HG03064 (cell line): ENCODE measurements at regions not wholly inside any gene's neighbourhood (a gene's known extent, or its start where the extent isn't known, plus 50 kb on each side); places are given as distances from the start of the nearest gene placed in this dataset.
"Not testable (repeated sequence)": the region's sequence is repeated elsewhere in the genome, so short reads cannot be mapped to it uniquely, and the experiment has no call there.

Experiments used
- ATAC-seq: cut with Tn5 transposase; IDR thresholded peaks from one replicate; pipeline ENCODE4 v1.9.1; 2021; ENCODE audit warnings: low read depth; ENCODE audit not compliant: unreplicated experiment

DNA sequence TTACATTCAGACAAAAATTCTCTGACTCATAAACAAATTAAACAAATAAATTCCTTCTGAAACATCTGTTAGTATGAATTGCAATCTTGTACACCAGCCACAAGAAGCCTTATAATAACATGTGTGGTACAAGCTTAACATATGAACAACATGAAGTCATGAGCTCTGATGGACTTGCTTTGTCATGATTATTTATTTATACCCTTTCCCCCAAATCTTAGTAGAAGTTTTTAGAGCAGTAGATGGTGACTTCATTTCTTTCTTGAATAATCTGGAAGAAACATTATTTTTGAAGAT is 633.4 kb downstream of the EPHA3 start:
- ATAC-seq = no peak

DNA sequence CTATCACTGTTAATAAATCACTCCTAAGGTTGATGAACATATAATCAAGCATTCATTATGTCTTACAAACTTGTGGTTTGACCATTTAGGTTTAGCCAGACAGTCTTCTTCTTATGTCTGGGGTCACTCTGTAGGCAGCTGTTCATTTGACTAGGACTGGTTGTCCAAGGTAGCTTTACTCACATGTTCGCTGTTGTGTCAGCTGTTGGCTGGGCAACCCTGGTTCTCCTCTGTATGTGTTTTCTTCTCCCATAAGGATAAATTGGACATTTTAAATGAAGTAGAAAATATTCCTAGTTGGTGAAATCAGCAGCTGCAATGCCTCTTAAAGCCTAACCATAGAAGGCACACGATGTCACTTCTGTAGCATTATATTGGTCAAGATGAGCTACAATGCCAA is 635.1 kb downstream of the EPHA3 start:
- ATAC-seq = no peak

DNA sequence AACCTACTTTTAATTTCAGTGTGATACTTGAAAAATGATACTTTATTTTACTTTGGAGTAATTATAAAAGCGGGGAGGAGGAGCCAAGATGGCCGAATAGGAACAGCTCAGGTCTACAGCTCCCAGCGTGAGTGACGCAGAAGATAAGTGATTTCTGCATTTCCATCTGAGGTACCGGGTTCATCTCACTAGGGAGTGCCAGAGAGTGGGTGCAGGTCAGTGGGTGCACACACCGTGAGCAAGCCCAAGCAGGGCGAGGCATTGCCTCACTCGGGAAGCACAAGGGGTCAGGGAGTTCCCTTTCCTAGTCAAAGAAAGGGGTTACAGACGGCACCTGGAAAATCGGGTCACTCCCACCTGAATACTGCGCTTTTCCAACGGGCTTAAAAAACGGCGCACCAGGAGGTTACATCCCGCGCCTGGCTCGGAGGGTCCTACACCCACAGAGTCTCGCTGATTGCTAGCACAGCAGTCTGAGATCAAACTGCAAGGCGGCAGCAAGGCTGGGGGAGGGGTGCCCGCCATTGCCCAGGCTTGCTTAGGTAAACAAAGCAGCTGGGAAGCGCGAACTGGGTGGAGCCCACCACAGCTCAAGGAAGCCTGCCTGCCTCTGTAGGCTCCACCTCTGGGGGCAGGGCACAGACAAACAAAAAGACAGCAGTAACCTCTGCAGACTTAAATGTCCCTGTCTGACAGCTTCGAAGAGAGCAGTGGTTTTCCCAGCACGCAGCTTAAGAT is 640.3 kb downstream of the EPHA3 start:
- ATAC-seq = not testable (repeated sequence)

DNA sequence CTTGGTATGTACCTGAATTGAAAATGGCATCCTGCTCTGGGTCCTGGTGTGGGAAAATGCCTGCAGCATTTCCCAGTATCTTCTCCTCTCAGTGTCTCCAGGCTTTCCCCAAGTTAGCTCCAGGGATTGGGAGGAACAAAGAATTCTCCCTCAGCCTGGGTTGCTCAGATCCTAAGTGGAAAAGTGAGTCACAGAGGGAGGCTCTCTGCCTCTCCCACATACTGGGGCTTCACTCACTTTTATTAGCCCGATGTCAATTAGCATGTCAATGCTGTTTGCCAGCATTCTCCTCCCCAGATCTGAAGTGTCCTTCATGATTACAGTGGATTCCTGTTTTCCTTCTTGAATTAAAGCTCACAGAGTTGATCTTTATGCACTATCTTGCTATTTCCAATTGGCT is 655.0 kb downstream of the EPHA3 start:
- no peak for ATAC-seq

DNA sequence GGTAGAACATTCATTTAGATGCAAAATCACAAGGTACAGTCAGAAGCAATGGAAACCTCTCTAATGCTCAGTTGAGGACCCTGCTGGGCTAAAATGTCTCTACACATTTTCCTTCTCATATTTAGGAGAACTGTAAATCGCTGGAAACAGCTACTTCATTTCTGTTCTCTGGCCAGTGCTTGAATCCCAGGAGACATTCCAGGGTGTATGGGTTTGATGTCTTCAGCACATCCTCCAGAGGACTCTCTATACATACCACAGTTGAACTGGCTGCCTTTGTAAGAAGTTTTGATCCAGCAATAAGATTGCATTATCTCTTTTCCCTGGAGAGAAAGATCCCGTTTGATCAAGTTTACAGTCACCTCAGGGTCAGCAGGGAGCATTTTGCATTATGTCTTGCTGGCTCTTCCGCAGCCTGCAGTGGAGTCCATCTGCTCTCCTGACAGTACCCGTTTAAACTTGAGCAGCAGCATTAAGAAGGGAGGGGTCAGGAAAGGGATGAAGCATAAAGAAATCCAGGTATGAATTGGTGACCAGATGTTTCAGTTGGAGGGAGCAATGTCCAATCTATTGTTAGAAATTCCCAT is 676.0 kb downstream of the EPHA3 start:
- ATAC-seq = no peak

DNA sequence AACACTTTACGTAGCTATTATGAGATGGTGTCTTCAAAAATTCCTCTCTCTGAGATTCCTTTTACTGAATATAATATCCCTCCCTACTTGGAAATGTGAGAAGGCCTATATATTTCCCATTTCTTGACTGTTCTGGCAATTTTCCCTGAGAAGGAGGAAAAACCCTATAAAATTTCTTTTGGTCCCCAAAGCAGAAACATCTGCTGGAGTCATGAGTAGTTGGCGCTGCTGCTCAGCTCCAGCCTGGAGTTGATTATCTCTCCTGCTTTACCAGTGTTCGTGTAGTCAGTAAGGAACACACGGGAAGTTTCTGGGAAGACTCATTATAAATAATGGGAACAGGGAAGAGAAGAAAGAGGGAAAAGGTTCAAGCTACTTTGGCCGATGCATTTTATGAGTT is 680.1 kb downstream of the EPHA3 start:
- no peak for ATAC-seq

DNA sequence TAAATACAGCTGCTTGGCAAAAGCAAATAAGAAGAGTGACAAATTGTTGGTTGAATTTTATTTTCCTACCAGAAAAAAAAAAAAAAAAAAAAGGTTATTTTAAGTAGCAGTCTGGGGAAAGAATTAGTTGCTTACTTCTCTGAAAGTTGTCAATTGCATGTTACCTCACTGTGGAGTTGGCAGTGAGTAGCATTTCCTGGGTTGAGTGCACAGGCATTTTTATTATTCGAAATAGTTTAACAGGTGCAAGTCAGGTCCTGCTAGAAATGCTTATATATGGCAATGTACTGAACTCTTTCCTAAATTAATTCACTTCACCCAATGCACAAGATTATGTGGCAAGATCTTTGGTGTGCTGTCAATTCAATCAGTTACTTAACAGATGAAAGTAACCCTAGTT is 680.6 kb downstream of the EPHA3 start:
- no peak for ATAC-seq

DNA sequence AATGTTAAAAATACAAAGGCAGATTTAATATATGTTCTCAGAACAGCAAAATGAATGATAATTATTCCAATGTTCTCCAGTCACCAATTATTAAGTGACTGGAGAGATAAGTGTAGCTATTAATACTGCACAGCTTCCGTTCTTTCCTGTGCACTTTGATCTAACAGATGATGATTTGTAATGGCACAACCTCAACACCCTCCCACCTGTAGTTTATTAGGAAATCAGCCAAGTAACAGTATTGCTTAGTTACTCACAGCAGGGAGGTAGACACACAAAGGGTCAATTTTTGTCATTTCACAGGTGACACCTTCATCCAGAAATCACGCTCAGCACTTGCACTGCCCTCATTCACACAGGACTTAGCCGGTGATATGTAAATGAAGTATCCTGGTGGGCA is 688.1 kb downstream of the EPHA3 start:
- no peak for ATAC-seq

DNA sequence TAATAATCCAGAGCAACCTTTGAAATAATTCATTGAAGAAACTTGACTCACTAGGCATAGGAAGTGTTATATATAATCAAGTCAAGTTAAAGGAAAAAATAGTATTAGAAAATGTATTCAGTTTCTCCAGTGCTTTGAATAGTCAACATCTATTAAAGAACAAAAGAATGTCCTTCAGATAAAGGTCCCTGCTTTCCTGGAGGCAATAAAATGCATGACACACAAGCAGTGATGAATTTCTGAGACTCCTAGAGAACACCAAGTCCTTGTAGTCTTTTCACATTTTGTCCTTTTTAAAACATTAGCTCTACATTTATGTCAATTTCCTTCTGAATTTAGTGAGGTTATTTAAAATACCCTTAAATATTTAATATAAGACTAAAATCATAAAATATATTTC is 695.5 kb downstream of the EPHA3 start:
- ATAC-seq = no peak

DNA sequence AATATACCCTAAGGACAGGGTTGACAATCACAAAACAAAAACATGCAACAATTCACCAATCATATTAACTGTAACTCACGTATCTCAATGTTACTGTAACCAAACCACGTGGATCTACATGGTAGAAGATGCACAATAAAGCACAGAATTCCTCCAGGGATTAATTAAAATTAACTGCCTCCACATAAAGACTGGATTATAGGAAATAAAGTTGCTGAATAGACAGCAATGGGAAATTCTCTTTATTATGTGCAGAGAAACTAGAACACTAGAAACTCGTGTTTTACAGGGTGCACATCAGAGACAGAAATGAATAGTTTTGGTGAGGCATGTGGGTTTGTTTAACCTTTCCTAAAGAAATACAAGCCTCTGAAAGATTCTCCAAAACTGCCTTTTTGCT is 696.3 kb downstream of the EPHA3 start:
- no peak for ATAC-seq

DNA sequence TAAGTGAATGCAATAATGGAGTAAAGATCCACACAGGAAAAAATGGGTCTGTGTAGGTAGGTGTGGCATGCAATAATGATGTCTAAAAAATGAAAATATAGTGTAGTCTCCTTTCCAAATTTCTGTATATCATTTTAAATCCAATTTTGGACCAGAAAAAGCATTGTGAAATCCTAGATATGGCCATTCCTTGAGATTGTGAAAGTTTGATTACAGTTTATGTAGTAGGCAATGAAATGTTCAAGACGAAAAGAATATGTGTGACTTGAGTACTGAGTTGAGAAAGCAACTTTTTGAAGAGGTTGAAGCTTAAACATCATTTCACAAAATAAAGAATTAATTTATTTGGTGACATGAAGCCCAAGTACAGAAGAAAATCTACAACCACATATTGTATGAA is 698.7 kb downstream of the EPHA3 start:
- ATAC-seq = no peak

DNA sequence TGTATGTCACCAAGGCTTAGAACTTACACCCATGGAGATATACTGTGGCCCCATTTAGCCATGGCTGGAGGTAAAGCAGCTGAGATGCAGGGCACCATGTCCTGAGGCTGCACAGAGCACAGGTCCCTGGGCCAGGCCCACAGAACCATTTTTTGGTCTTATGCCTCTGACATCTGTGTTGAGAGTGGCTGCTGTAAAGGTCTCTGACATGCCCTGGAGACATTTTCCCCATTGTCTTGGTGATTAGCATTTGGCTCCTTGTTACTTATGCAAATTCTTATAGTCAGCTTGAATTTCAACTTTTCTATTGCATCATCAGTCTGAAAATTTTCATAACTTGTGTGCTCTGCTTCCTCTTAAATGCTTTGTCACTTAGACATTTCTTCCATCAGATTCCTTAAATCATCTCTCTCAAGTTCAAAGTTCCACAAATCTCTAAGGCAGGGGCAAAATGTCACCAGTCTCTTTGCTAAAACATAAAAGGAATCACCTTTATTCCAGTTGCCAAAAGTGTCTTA is 701.3 kb downstream of the EPHA3 start:
- ATAC-seq = no peak

DNA sequence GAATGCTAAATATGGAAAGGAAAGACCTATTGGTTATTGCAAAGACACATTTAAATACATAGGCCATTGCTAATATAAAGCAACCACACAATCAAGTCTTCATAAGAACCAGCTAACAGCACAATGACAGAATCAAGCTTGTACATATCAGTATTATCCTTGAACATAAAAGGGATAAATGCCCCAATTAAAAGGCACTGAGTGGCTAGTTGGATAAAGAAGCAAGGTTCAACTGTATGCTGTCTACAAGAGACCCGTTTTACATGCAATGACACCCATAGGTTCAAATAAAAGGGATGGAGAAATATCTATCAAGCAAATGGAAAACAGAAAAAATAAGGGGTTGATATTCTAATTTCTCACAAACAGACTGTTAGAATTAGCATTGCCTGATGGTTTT is 706.1 kb downstream of the EPHA3 start:
- no peak for ATAC-seq

DNA sequence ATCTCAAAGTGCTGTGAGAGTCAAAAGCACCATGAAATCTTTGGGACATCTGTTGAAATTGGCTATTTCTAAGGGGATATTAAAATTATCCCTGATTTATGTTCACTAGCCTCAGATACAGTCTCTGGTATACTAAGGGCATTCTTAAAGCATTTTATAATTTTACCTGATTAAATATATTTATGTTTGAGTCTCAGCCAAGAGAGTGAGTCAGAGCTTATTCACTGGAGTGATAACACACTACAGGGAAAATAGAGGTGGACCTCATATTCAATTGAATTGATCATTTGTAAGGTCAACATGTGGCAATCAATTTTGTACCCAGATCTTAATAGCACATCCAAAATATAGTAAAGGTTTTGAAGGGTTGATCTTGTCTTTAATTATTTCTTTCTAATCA is 733.6 kb downstream of the EPHA3 start:
- ATAC-seq = no peak

DNA sequence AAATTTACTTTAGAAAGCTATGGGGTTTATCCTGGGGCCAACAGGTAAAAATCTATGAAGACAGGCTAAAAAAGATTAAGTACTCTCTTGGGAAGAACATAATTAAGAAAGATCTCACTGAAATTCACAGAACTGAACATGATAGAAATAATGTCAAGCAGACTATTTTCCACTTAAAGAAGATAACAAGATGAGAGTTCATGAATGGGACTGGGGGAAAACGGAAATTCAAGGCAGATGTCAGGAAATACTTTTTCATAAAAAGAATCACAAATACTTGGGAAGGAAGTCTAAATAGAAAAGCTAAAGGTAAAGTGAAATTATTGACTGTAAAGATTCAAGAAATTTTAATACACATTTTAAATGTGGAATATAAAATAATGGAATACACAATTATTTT is 737.6 kb downstream of the EPHA3 start:
- ATAC-seq = no peak

DNA sequence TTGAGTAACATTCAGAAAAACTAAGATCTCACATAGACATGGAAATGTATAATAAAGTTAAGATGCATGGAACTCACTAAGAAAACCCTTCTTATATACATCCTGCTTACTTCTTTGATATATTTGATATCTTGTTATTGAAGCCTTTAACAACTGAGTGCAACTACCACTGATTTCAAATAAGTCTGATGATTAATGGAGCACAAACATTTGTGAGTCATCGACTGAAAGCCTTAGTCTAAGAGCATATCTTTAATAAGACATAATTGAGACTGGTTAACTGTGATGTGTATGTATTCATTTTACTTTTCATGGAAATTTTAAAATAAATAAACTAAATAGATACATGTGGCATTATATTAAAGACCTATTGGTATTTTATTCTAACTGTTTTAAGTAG is 740.5 kb downstream of the EPHA3 start:
- ATAC-seq = no peak

DNA sequence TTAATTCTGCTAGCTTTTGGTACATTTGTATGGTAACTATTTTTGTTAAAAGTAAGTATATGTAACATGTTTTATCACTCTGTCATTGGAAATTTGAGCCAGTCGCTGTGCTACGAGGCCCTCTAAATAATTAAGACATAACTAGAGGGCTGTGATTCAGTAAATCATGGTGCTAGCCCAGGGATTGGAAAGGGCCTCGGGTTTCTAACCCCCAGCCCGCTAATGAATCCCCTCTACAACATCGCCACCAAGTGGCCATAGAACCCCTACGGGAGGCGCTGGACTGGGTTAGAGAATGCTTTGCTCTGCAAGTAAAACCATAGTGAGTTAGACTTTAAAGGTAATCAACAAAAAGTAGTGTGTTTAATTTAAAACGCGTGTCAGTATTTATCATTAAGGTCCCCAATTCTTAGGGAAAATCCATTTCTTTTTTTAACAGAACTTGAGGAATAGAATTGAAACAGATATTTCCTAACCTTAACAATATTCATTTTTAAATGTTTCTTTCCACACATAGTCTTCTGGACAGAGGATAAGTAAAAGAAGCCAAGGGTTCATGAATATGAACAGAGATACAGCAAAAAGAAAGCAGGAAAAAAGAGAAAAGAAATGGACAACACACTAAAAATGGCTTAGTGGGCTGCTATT is 744.7 kb downstream of the EPHA3 start:
- ATAC-seq = no peak

DNA sequence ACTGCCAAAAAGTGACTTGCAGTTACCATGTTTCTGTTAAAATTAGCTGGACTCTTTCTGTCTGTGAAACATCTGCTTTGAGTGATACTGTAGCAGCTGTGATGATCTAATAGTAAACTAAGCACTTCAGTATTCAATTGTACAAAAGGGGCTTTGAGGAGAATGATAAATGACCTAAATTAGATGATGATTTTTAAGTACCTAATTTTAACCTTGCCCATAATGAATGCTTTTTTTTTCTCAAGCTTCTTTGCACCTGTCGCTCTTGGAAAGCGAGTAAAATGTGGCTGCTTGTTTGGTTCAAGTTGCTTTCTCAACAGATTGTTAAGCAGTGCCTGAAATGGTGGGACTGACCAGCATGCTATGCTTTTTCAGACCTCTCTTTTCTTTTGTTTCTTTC is 752.3 kb downstream of the EPHA3 start:
- no peak for ATAC-seq

DNA sequence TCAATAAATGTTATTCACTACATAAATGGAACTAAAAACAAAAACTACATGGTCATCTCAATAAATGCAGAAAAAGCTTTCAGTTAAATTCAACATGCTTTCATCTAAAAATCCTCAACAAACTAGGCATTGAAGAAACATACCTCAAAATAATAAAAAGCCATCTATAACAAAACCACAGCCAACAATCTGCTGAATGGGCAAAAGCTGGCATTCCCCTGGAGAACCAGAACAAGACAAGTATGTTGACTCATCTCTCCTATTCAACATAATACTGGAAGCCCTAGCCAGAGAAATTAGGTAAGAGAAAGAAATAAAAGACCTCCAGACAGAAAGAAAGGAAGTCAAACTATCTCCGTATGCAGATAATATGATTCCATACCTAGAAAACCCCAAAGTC is 759.9 kb downstream of the EPHA3 start:
- ATAC-seq = no peak

DNA sequence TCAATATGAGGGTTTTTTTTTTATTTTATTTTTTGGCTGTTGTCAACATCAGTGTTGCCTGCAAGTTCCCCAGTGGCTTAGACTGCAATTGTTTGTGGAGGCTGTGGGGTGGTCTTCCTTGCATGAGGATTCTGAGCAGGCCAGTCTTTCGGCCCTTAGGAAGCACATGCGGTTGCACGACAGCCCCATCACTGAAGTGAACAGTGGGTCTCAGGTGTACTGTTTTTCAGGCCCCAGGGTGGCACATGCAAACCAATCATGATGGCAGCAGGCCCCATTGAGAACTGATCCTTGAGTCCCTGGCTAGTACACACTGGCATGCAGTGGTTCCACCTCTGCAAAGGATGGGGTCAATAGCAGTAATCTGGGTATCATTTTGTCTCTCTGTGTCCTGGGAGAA is 768.7 kb downstream of the EPHA3 start:
- ATAC-seq = no peak

DNA sequence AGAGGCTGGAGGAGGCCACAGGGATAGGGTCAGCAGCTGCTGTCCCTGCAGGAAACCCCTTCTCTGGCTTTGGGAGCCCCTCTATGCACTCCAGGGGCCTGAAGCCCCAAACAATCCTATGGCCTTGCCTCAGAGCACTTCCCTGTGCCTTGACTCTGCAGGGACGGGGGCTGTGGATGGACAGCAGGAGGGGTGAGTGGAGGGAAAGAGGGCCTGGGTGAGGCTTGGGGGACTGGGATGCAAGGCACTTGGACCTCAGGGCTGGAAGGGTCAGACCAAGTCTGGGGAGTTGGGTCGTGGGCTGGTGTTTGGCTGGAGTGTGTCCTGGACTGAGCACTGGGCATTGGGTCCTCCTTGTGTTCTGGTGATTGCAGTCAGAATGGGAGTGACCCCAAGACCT is 769.8 kb downstream of the EPHA3 start:
- ATAC-seq = no peak

DNA sequence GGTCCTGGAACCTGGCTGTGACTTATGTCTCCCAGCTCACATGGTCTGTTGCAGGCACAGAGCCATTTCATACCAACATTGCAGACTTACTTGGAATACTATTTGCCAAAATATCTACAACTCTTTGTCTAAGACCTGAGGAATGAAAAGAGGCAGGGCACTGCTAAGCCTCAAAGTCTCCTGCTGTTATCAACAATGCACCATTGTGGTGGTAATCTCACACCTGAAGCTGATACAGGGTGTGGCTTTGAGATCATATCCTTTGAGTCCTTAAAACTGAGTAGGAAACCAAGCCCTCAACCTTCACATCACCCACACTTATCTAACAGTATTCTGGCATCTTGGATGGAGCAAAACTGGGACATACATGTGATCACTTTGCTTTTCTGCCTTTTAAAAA is 782.0 kb downstream of the EPHA3 start:
- no peak for ATAC-seq
